Mucosa of gallbladder (tissue), 1 donor: ENCODE measurements at regions not wholly inside any gene's neighbourhood (a gene's known extent, or its start where the extent isn't known, plus 50 kb on each side); places are given as distances from the start of the nearest gene placed in this dataset.
"Not testable (repeated sequence)": the region's sequence is repeated elsewhere in the genome, so short reads cannot be mapped to it uniquely, and the experiment has no call there.

ENCODE experiments used
- DNase-seq: peaks from one replicate; pipeline ENCODE4 v3.0.0-alpha.2; 2020; ENCODE audit warnings: low spot score
- donor health status: DM: no; HTN: no; CAD: no.

GRCh38 chr13:23947893-23948292 lies 50.6 kb upstream of the C1QTNF9B start:
- DNase-seq, result no peak

GRCh38 chr13:23949200-23949599 lies 51.9 kb upstream of the C1QTNF9B start:
- DNase-seq, result no peak

GRCh38 chr13:23949736-23950135 lies 52.4 kb upstream of the C1QTNF9B start:
- DNase-seq, result no peak

- DNase-seq, result no peak
Observed at GRCh38 chr13:23950736-23951510, 53.6 kb upstream of the C1QTNF9B start.

- DNase-seq, result no peak
Observed at GRCh38 chr13:23952796-23953195, 55.5 kb upstream of the C1QTNF9B start.

GRCh38 chr13:23953860-23954512 lies 56.7 kb upstream of the C1QTNF9B start:
- DNase-seq, result no peak

- no peak for DNase-seq
Observed at GRCh38 chr13:23955064-23955463, 57.8 kb upstream of the C1QTNF9B start.

- DNase-seq, result peak; percentile 61
Observed at GRCh38 chr13:23956106-23956505, 58.8 kb upstream of the C1QTNF9B start.

- DNase-seq, result no peak
Observed at GRCh38 chr13:23957981-23958380, 60.7 kb upstream of the C1QTNF9B start.

- no peak for DNase-seq
Observed at GRCh38 chr13:23959231-23959862, 62.0 kb upstream of the C1QTNF9B start.

- DNase-seq, result no peak
Observed at GRCh38 chr13:23960566-23961156, 63.4 kb upstream of the C1QTNF9B start.

- no peak for DNase-seq
Observed at GRCh38 chr13:23963184-23963931, 66.1 kb upstream of the C1QTNF9B start.

- no peak for DNase-seq
Observed at GRCh38 chr13:23963947-23964346, 66.6 kb upstream of the C1QTNF9B start.

GRCh38 chr13:23965346-23965745 lies 68.0 kb upstream of the C1QTNF9B start:
- no peak for DNase-seq

- DNase-seq, result no peak
Observed at GRCh38 chr13:23966221-23966690, 69.0 kb upstream of the C1QTNF9B start.

GRCh38 chr13:23966691-23967615 lies 69.7 kb upstream of the C1QTNF9B start:
- DNase-seq, result no peak

GRCh38 chr13:23967792-23968191 lies 70.5 kb upstream of the C1QTNF9B start:
- DNase-seq, result not testable (repeated sequence)

GRCh38 chr13:23969647-23970046 lies 72.3 kb upstream of the C1QTNF9B start:
- no peak for DNase-seq

- peak; percentile 78 for DNase-seq
Observed at GRCh38 chr13:23979361-23980159, 82.3 kb upstream of the C1QTNF9B start.

- DNase-seq, result peak; percentile 87
Observed at GRCh38 chr13:23980160-23980551, 82.9 kb upstream of the C1QTNF9B start.
